Colonic mucosa (tissue), 4 donors: ENCODE measurements at regions not wholly inside any gene's neighbourhood (a gene's known extent, or its start where the extent isn't known, plus 50 kb on each side); places are given as distances from the start of the nearest gene placed in this dataset.

ENCODE experiments used
- DNase-seq: peaks from one replicate; pipeline ENCODE4 v3.0.0-alpha.2; 2020
- H3K27ac ChIP-seq: fragments of 200-600 bp; one replicate; pipeline ENCODE4 v1.8.0; 2021
- H3K27me3 ChIP-seq: fragments of 200-600 bp; one replicate; pipeline ENCODE4 v1.8.0; 2021
- H3K36me3 ChIP-seq: fragments of 200-600 bp; one replicate; pipeline ENCODE4 v1.8.0; 2021
- H3K4me1 ChIP-seq: fragments of 200-600 bp; one replicate; pipeline ENCODE4 v1.8.0; 2021; ENCODE audit warnings: mild to moderate bottlenecking
- H3K4me3 ChIP-seq: fragments of 200-600 bp; one replicate; pipeline ENCODE4 v1.8.0; 2021
- H3K9ac ChIP-seq, 2 donors: one replicate each; pipeline ENCODE4 v1.7.0; 2013; ENCODE audit warnings: control low read depth in 2 of 2, low read depth in 2 of 2, low read length in 2 of 2
- H3K9me3 ChIP-seq: fragments of 200-600 bp; one replicate; pipeline ENCODE4 v1.8.0; 2021
- CTCF ChIP-seq: fragments of 200-600 bp; IDR thresholded peaks from one replicate; pipeline ENCODE4 v1.8.0; 2022; ENCODE audit warnings: antibody characterized with exemption, mild to moderate bottlenecking
- intact Hi-C: fragments of 100-400 bp; cut with DNase I; formaldehyde crosslinking; loops from one replicate; pipeline ENCODE4 v1.14.1; 2022
- donor health status: healthy.
- donor health status: DM: no; HTN: no; CAD: no.
- donor health status: DM: no; HTN: no; CAD: no.

- Histone ChIP-seq H3K27ac (no peak overlapping the region), H3K36me3 (no peaks in the 10 kb centered on the region), H3K9me3 (no peaks in the 10 kb centered on the region), H3K4me3 (no peak overlapping the region), H3K27me3 (no peaks in the 10 kb centered on the region), H3K4me1 (no peaks in the 10 kb centered on the region), H3K9ac (no peak overlapping the region)
- intact Hi-C loops, result no loop called here
- TF ChIP-seq CTCF, result no peak
- DNase-seq, result no peak
Observed at GRCh38 chr10:78714225-78714624, 354.5 kb upstream of the ZMIZ1 start.

DNA sequence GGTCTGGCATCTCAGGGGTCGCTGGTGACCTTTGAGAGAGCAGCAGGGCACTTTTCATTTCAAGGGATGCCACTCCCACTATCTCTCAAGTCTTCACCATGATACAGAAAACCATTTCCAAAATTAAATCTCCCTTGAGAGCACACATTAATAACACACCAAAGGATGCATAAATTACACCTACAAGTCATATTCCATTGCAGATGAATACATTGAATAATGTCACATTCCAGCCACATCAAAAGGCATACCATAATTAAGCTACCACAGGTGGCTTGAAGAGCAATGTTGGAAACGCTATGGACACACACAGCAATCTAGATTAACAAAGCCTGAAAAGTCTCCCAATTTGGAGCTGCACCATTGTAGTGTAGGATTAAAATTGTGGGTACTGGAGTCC is 353.3 kb upstream of the ZMIZ1 start:
- TF ChIP-seq CTCF, result no peak

GRCh38 chr10:78716043-78716660 is 352.6 kb upstream of the ZMIZ1 start:
- no peak for DNase-seq

More for the DNA sequence above, 353.3 kb upstream of the ZMIZ1 start:
- Histone ChIP-seq H3K4me1 (no peaks in the 10 kb centered on the region), H3K4me3 (no peak overlapping the region), H3K9ac (no peak overlapping the region), H3K9me3 (no peaks in the 10 kb centered on the region), H3K27me3 (no peaks in the 10 kb centered on the region), H3K36me3 (no peaks in the 10 kb centered on the region), H3K27ac (no peak overlapping the region)
- DNase-seq, result no peak
- intact Hi-C loops, result no loop called here

GRCh38 chr10:78717200-78717599 is 351.6 kb upstream of the ZMIZ1 start:
- no peak for TF ChIP-seq CTCF
- no peaks in the 10 kb centered on the region for H3K4me1 ChIP-seq
- no peaks in the 10 kb centered on the region for H3K27me3 ChIP-seq
- no peak for DNase-seq
- intact Hi-C loops, result no loop called here
- no peaks in the 10 kb centered on the region for H3K9me3 ChIP-seq
- H3K27ac ChIP-seq, result no peak overlapping the region
- no peak overlapping the region for H3K9ac ChIP-seq
- H3K4me3 ChIP-seq, result no peak overlapping the region
- H3K36me3 ChIP-seq, result no peaks in the 10 kb centered on the region

More at GRCh38 chr10:78716043-78716660, 352.6 kb upstream of the ZMIZ1 start:
- Histone ChIP-seq H3K9ac (no peak overlapping the region), H3K4me3 (no peak overlapping the region), H3K4me1 (no peaks in the 10 kb centered on the region), H3K27ac (no peak overlapping the region), H3K27me3 (no peaks in the 10 kb centered on the region), H3K36me3 (no peaks in the 10 kb centered on the region), H3K9me3 (no peaks in the 10 kb centered on the region)
- TF ChIP-seq CTCF, result no peak
- intact Hi-C loops, result no loop called here

DNA sequence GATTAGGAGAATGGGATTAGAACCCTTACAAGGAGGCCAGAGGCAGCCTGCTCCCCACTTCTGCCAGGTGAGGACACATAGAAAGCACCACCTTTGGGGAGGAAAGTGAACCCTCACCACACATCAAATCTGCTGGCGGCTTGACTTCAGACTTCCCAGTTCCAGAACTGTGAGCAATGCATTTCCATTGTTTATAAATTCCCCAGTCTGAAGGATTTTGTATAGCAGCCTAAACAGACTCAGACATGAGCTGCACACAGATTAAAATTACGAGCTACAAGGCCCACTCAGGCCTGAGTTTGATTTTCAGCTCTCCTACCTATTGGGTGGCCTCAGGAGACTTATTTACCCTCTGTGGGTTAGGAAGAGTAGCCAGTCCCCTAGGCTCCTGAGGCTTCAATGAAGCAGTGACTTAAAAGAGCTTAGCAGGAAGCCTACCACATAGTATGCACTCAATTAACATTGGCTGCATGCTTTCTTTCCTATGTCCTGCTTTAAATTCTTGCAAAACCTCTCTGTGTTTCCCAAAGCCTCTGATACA is 350.7 kb upstream of the ZMIZ1 start:
- Histone ChIP-seq H3K27me3 (no peaks in the 10 kb centered on the region), H3K9me3 (no peaks in the 10 kb centered on the region), H3K36me3 (no peaks in the 10 kb centered on the region), H3K4me1 (no peaks in the 10 kb centered on the region), H3K27ac (no peak overlapping the region), H3K9ac (no peak overlapping the region), H3K4me3 (no peak overlapping the region)
- no peak for TF ChIP-seq CTCF
- DNase-seq, result no peak
- intact Hi-C loops, result no loop called here
